OCI-LY1 (cell line): ENCODE measurements at regions not wholly inside any gene's neighbourhood (a gene's known extent, or its start where the extent isn't known, plus 50 kb on each side); places are given as distances from the start of the nearest gene placed in this dataset.

Source experiments
- H2AFZ ChIP-seq: fragments of 200-600 bp; sonication (generic), shearing (Covaris generic); 2 replicates; pipeline ENCODE4 v1.6.0; 2014; ENCODE audit warnings: antibody characterized with exemption, mild to moderate bottlenecking, low read length
- H3F3A ChIP-seq: fragments of 200-600 bp; sonication (generic), shearing (Covaris generic); 2 replicates; pipeline ENCODE4 v1.6.0; 2014; ENCODE audit warnings: mild to moderate bottlenecking, antibody characterized with exemption, low read length, moderate library complexity; ENCODE audit not compliant: insufficient read depth
- H3K27ac ChIP-seq: fragments of 200-600 bp; sonication (generic); 2 replicates; pipeline ENCODE4 v1.5.1; 2014; ENCODE audit warnings: low read length, mixed run types, mild to moderate bottlenecking, low read depth; ENCODE audit not compliant: poor library complexity, severe bottlenecking
- H3K27me3 ChIP-seq: fragments of 200-600 bp; sonication (generic); 2 replicates; pipeline ENCODE4 v1.6.0; 2014; ENCODE audit warnings: antibody characterized with exemption, mild to moderate bottlenecking, low read length, moderate library complexity; ENCODE audit not compliant: insufficient read depth
- H3K36me3 ChIP-seq: fragments of 200-600 bp; sonication (generic); 2 replicates; pipeline ENCODE4 v1.6.1; 2014; ENCODE audit warnings: mild to moderate bottlenecking, antibody characterized with exemption, low read length, moderate library complexity, mixed read lengths; ENCODE audit not compliant: insufficient read depth
- H3K4me1 ChIP-seq: fragments of 200-600 bp; sonication (generic); 2 replicates; pipeline ENCODE4 v1.5.1; 2014; ENCODE audit warnings: mild to moderate bottlenecking, low read length, moderate library complexity; ENCODE audit not compliant: insufficient read depth, severe bottlenecking
- H3K4me2 ChIP-seq: fragments of 200-600 bp; sonication (generic), shearing (Covaris generic); 2 replicates; pipeline ENCODE4 v1.6.1; 2014; ENCODE audit warnings: low read length
- H3K4me3 ChIP-seq: fragments of 200-600 bp; sonication (generic); 2 replicates; pipeline ENCODE4 v1.5.1; 2014; ENCODE audit warnings: low read length, low read depth, mild to moderate bottlenecking, mixed read lengths; ENCODE audit not compliant: poor library complexity, severe bottlenecking
- H3K79me2 ChIP-seq: fragments of 200-600 bp; shearing (Covaris generic); 2 replicates; pipeline ENCODE4 v1.6.1; 2016; ENCODE audit warnings: mixed run types, low read length, mixed read lengths; ENCODE audit not compliant: insufficient read depth
- H3K9ac ChIP-seq: fragments of 200-600 bp; sonication (generic), shearing (Covaris generic); 2 replicates; pipeline ENCODE4 v1.6.1; 2014; ENCODE audit warnings: mild to moderate bottlenecking, low read length, mixed read lengths
- H3K9me2 ChIP-seq: fragments of 200-600 bp; sonication (generic), shearing (Covaris generic); 2 replicates; pipeline ENCODE4 v1.6.1; 2014; ENCODE audit warnings: low read depth, mild to moderate bottlenecking, low read length, mixed read lengths
- H3K9me3 ChIP-seq: fragments of 200-600 bp; shearing (Covaris generic); 2 replicates; pipeline ENCODE4 v1.6.1; 2014; ENCODE audit warnings: low read length, mixed read lengths
- H4K20me1 ChIP-seq: fragments of 200-600 bp; sonication (generic), shearing (Covaris generic); 2 replicates; pipeline ENCODE4 v1.6.0; 2016; ENCODE audit warnings: mild to moderate bottlenecking, low read length; ENCODE audit not compliant: insufficient read depth
- EZH2 ChIP-seq: fragments of 200-600 bp; sonication (generic), shearing (Covaris generic); IDR thresholded peaks from 2 replicates; pipeline ENCODE4 v1.8.0; 2017; ENCODE audit warnings: borderline replicate concordance, mixed run types, mild to moderate bottlenecking, antibody characterized with exemption, low read length, moderate library complexity, mixed read lengths
- TF ChIP-seq, protein P1 (sequence below): fragments of 200-600 bp; sonication (generic), shearing (Covaris generic); IDR thresholded peaks from 2 replicates; pipeline ENCODE4 v1.5.1; 2017; ENCODE audit warnings: mild to moderate bottlenecking, antibody characterized with exemption, low read length, moderate library complexity, mixed read lengths

DNA sequence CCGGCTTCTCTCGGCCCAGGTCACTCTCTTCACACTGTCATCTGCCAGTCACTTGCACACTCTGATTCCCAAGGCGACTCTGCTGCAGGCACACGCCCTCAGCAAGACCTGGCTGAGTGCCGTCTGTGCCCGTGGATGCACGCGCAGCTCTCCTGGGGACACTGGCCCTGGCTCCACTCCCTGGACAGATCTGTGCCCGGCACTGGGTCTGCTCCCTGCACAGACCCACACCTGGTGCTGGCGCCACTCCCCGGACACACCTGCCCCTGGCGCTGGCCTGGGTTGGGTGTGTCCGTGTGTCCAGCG lies 133.2 kb downstream of the DNAJB6 start:
- Histone ChIP-seq H3K9me2 (no peaks in the 10 kb centered on the region), H3F3A (no peaks in the 10 kb centered on the region), H3K79me2 (no peaks in the 10 kb centered on the region), H3K9me3 (peaks cover 16% of the 10 kb centered on the region), H3K4me1 (no peaks in the 10 kb centered on the region), H4K20me1 (no peaks in the 10 kb centered on the region), H3K27me3 (peaks cover 10% of the 10 kb centered on the region; the same call in 1 of the 2 replicates), H2AFZ (no peak overlapping the region), H3K4me2 (no peak overlapping the region), H3K36me3 (no peaks in the 10 kb centered on the region), H3K27ac (no peak overlapping the region), H3K9ac (no peak overlapping the region), H3K4me3 (no peak overlapping the region)
- TF ChIP-seq EZH2: no peak
- TF ChIP-seq, protein P1, sequence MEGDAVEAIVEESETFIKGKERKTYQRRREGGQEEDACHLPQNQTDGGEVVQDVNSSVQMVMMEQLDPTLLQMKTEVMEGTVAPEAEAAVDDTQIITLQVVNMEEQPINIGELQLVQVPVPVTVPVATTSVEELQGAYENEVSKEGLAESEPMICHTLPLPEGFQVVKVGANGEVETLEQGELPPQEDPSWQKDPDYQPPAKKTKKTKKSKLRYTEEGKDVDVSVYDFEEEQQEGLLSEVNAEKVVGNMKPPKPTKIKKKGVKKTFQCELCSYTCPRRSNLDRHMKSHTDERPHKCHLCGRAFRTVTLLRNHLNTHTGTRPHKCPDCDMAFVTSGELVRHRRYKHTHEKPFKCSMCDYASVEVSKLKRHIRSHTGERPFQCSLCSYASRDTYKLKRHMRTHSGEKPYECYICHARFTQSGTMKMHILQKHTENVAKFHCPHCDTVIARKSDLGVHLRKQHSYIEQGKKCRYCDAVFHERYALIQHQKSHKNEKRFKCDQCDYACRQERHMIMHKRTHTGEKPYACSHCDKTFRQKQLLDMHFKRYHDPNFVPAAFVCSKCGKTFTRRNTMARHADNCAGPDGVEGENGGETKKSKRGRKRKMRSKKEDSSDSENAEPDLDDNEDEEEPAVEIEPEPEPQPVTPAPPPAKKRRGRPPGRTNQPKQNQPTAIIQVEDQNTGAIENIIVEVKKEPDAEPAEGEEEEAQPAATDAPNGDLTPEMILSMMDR: no peak

DNA sequence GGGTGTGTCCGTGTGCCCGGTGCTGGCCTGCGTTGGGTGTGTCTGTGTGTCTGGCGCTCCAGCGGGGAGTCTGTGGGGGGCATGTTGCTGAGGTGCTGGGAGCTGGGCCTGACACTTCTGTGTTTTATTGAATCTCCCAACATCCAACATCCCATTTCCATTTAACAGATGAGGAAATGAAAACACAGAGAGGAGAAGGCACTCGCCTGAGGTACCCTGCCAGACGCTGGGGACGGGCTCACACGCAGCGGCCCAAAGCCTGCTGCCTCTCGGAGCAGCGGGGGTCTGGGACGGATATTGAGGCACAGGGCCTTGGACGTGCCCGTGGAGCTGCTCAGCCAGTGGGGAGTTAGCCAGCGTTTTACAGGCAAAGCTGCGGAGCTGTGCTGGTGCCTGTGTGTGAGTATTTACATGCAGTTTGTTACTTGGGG lies 133.9 kb downstream of the DNAJB6 start:
- Histone ChIP-seq H3K79me2 (no peaks in the 10 kb centered on the region), H3K4me3 (no peak overlapping the region), H3K9me2 (no peaks in the 10 kb centered on the region), H4K20me1 (no peaks in the 10 kb centered on the region), H3K4me1 (no peaks in the 10 kb centered on the region), H2AFZ (no peak overlapping the region), H3F3A (no peaks in the 10 kb centered on the region), H3K9ac (no peak overlapping the region), H3K4me2 (no peak overlapping the region), H3K36me3 (no peaks in the 10 kb centered on the region), H3K9me3 (peaks cover 16% of the 10 kb centered on the region), H3K27me3 (peaks cover 9% of the 10 kb centered on the region; the same call in 1 of the 2 replicates), H3K27ac (no peak overlapping the region)
- TF ChIP-seq EZH2: no peak
- TF ChIP-seq, protein P1: no peak

DNA sequence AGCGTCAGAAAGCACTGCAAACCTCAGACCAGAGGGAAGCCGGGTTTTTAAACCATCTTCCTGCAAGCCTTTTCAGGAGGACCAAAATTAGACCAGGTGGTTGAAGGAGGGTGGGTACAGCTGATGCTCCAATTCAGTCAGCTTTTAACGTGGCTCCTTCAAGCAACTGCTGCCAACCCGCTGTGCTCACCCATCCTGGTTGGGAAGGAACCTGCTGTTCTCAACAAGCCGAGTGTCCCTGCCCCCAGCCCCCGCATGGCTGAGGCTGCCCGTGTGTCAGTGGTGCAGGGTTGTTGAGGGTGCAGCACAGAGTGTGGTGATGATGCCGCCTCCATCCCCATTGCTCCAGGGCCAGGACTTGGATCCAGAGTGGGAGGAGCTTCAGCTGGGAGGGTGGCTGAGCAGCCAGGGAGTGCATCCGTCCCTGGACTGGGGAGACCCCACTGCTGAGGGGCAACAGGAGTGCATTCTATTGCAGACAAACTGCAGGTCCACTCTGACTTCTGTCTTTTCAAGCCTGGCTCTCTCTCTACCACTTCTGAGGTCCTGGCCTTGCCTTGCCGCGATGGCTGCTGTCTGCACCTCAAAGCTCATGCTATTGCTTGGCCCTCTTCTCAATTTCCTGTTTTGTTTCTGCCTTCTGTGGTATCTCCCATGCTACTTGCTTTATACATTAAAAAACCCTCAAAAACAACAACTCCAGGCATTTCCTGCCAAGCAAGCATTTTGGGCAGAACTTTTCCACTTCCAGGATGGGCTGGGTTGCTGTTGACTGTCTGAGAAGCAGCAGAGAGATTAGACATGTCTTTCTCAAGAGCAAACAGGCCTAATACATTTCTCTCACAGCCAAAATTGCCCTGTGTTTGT lies 134.7 kb downstream of the DNAJB6 start:
- Histone ChIP-seq H3F3A (no peaks in the 10 kb centered on the region), H3K9me2 (no peaks in the 10 kb centered on the region), H2AFZ (no peak overlapping the region), H3K4me3 (no peak overlapping the region), H3K4me1 (no peaks in the 10 kb centered on the region), H4K20me1 (no peaks in the 10 kb centered on the region), H3K27ac (no peak overlapping the region), H3K9ac (no peak overlapping the region), H3K4me2 (no peak overlapping the region), H3K36me3 (no peaks in the 10 kb centered on the region), H3K79me2 (no peaks in the 10 kb centered on the region), H3K27me3 (peaks cover 5% of the 10 kb centered on the region; the same call in 1 of the 2 replicates), H3K9me3 (peaks cover 16% of the 10 kb centered on the region)
- TF ChIP-seq EZH2: no peak
- TF ChIP-seq, protein P1: no peak
